ENCODE measurements at regions not wholly inside any gene's neighbourhood (a gene's known extent, or its start where the extent isn't known, plus 50 kb on each side); places are given as distances from the start of the nearest gene placed in this dataset.

GRCh38 chr11:119903389-119903788, 174.4 kb upstream of the NECTIN1 start:
- H3K27ac ChIP-seq (ENCODE audit: low read depth, low read length), result no peak overlapping the region
- intact Hi-C loops (cut with micrococcal nuclease), result no loop called here
- H3K27me3 ChIP-seq (ENCODE audit: insufficient read depth, low read length), result no peaks in the 10 kb centered on the region
- Mint-ChIP-seq H3K27ac (no peak overlapping the region), H3K27me3 (peaks cover 8 to 9% of the 10 kb centered on the region in 2 donors), H3K4me1 (no peaks in the 10 kb centered on the region), H3K36me3 (no peaks in the 10 kb centered on the region), H3K9me3 (no peaks in the 10 kb centered on the region), H3K4me3 (no peak overlapping the region)
- H3K4me1 ChIP-seq (ENCODE audit: insufficient read depth, low read length), result no peaks in the 10 kb centered on the region
- ChIA-PET CTCF (ENCODE audit: partially characterized antibody) (no interaction called here), POLR2A (ENCODE audit: partially characterized antibody) (no interaction called here)
- no peak overlapping the region for H3K4me3 ChIP-seq (ENCODE audit: low read length in 2 of 2)
- no peak for DNase-seq
- no peaks in the 10 kb centered on the region for H3K36me3 ChIP-seq (ENCODE audit: insufficient read depth, low read length)
- no peaks in the 10 kb centered on the region for H3K9me3 ChIP-seq (ENCODE audit: control insufficient read depth in 1 of 2, low read length in 2 of 2)

- no peak overlapping the region for H3K4me3 Mint-ChIP-seq
- no peaks in the 10 kb centered on the region for H3K4me1 Mint-ChIP-seq
- no peaks in the 10 kb centered on the region for H3K36me3 ChIP-seq (ENCODE audit: insufficient read depth, low read length)
- DNase-seq, result no peak
- H3K27me3 Mint-ChIP-seq, result peaks cover 8 to 9% of the 10 kb centered on the region in 2 donors
- no peaks in the 10 kb centered on the region for H3K36me3 Mint-ChIP-seq
- H3K9me3 ChIP-seq (ENCODE audit: control insufficient read depth in 1 of 2, low read length in 2 of 2), result no peaks in the 10 kb centered on the region
- no peak overlapping the region for H3K27ac ChIP-seq (ENCODE audit: low read depth, low read length)
- no peaks in the 10 kb centered on the region for H3K27me3 ChIP-seq (ENCODE audit: insufficient read depth, low read length)
- POLR2A ChIA-PET (ENCODE audit: partially characterized antibody), result no interaction called here
- H3K4me1 ChIP-seq (ENCODE audit: insufficient read depth, low read length), result no peaks in the 10 kb centered on the region
- intact Hi-C loops (cut with micrococcal nuclease), result no loop called here
- H3K27ac Mint-ChIP-seq, result no peak overlapping the region
- CTCF ChIA-PET (ENCODE audit: partially characterized antibody), result no interaction called here
- H3K4me3 ChIP-seq (ENCODE audit: low read length in 2 of 2), result no peak overlapping the region
- no peaks in the 10 kb centered on the region for H3K9me3 Mint-ChIP-seq
These were observed 173.7 kb upstream of the NECTIN1 start for GRCh38 chr11:119902656-119903231.

GRCh38 chr11:119901657-119902577, 172.9 kb upstream of the NECTIN1 start:
- intact Hi-C loops (cut with micrococcal nuclease), result no loop called here

GRCh38 chr11:119899997-119900396, 171.0 kb upstream of the NECTIN1 start:
- no peaks in the 10 kb centered on the region for H3K36me3 ChIP-seq (ENCODE audit: insufficient read depth, low read length)
- no peaks in the 10 kb centered on the region for H3K9me3 Mint-ChIP-seq
- no peaks in the 10 kb centered on the region for H3K27me3 ChIP-seq (ENCODE audit: insufficient read depth, low read length)
- intact Hi-C loops (cut with micrococcal nuclease), result no loop called here
- no peaks in the 10 kb centered on the region for H3K4me1 ChIP-seq (ENCODE audit: insufficient read depth, low read length)
- no peak overlapping the region for H3K27ac ChIP-seq (ENCODE audit: low read depth, low read length)
- POLR2A ChIA-PET (ENCODE audit: partially characterized antibody), result no interaction called here
- H3K27ac Mint-ChIP-seq, result no peak overlapping the region
- CTCF ChIA-PET (ENCODE audit: partially characterized antibody), result no interaction called here
- H3K4me3 ChIP-seq (ENCODE audit: low read length in 2 of 2), result no peak overlapping the region
- no peaks in the 10 kb centered on the region for H3K36me3 Mint-ChIP-seq
- H3K4me3 Mint-ChIP-seq, result no peak overlapping the region
- DNase-seq, result no peak
- no peaks in the 10 kb centered on the region for H3K9me3 ChIP-seq (ENCODE audit: control insufficient read depth in 1 of 2, low read length in 2 of 2)
- H3K27me3 Mint-ChIP-seq, result peaks cover 4 to 7% of the 10 kb centered on the region in 2 donors
- H3K4me1 Mint-ChIP-seq, result no peaks in the 10 kb centered on the region

More at GRCh38 chr11:119901657-119902577, 172.9 kb upstream of the NECTIN1 start:
- H3K4me3 Mint-ChIP-seq, result no peak overlapping the region
- H3K9me3 ChIP-seq (ENCODE audit: control insufficient read depth in 1 of 2, low read length in 2 of 2), result no peaks in the 10 kb centered on the region
- no peak overlapping the region for H3K27ac ChIP-seq (ENCODE audit: low read depth, low read length)
- no peaks in the 10 kb centered on the region for H3K9me3 Mint-ChIP-seq
- H3K4me3 ChIP-seq (ENCODE audit: low read length in 2 of 2), result no peak overlapping the region
- no peak for DNase-seq
- H3K27me3 Mint-ChIP-seq, result peaks cover 6 to 11% of the 10 kb centered on the region in 2 donors
- no peaks in the 10 kb centered on the region for H3K4me1 ChIP-seq (ENCODE audit: insufficient read depth, low read length)
- H3K27ac Mint-ChIP-seq, result no peak overlapping the region
- H3K36me3 Mint-ChIP-seq, result no peaks in the 10 kb centered on the region
- CTCF ChIA-PET (ENCODE audit: partially characterized antibody), result no interaction called here
- H3K4me1 Mint-ChIP-seq, result no peaks in the 10 kb centered on the region
- H3K36me3 ChIP-seq (ENCODE audit: insufficient read depth, low read length), result no peaks in the 10 kb centered on the region
- no peaks in the 10 kb centered on the region for H3K27me3 ChIP-seq (ENCODE audit: insufficient read depth, low read length)
- POLR2A ChIA-PET (ENCODE audit: partially characterized antibody), result no interaction called here

GRCh38 chr11:119897576-119897975, 168.6 kb upstream of the NECTIN1 start:
- ChIA-PET CTCF (ENCODE audit: partially characterized antibody) (no interaction called here), POLR2A (ENCODE audit: partially characterized antibody) (no interaction called here)
- no peak overlapping the region for H3K4me3 ChIP-seq (ENCODE audit: low read length in 2 of 2)
- Mint-ChIP-seq H3K36me3 (no peaks in the 10 kb centered on the region), H3K27ac (no peak overlapping the region), H3K4me1 (no peaks in the 10 kb centered on the region), H3K27me3 (peaks cover 5 to 7% of the 10 kb centered on the region in 2 donors), H3K4me3 (no peak overlapping the region), H3K9me3 (no peaks in the 10 kb centered on the region)
- H3K36me3 ChIP-seq (ENCODE audit: insufficient read depth, low read length), result no peaks in the 10 kb centered on the region
- H3K4me1 ChIP-seq (ENCODE audit: insufficient read depth, low read length), result no peaks in the 10 kb centered on the region
- no peak for DNase-seq
- H3K27ac ChIP-seq (ENCODE audit: low read depth, low read length), result no peak overlapping the region
- no peaks in the 10 kb centered on the region for H3K9me3 ChIP-seq (ENCODE audit: control insufficient read depth in 1 of 2, low read length in 2 of 2)
- intact Hi-C loops (cut with micrococcal nuclease), result no loop called here
- H3K27me3 ChIP-seq (ENCODE audit: insufficient read depth, low read length), result no peaks in the 10 kb centered on the region

GRCh38 chr11:119897046-119897440, 168.0 kb upstream of the NECTIN1 start:
- Histone ChIP-seq H3K4me1 (ENCODE audit: insufficient read depth, low read length) (no peaks in the 10 kb centered on the region), H3K36me3 (ENCODE audit: insufficient read depth, low read length) (no peaks in the 10 kb centered on the region), H3K27me3 (ENCODE audit: insufficient read depth, low read length) (no peaks in the 10 kb centered on the region), H3K27ac (ENCODE audit: low read depth, low read length) (no peak overlapping the region), H3K4me3 (ENCODE audit: low read length in 2 of 2) (no peak overlapping the region), H3K9me3 (ENCODE audit: control insufficient read depth in 1 of 2, low read length in 2 of 2) (no peaks in the 10 kb centered on the region)
- Mint-ChIP-seq H3K9me3 (no peaks in the 10 kb centered on the region), H3K36me3 (no peaks in the 10 kb centered on the region), H3K27ac (no peak overlapping the region), H3K4me1 (no peaks in the 10 kb centered on the region), H3K27me3 (peaks cover 5 to 7% of the 10 kb centered on the region in 2 donors), H3K4me3 (no peak overlapping the region)
- POLR2A ChIA-PET (ENCODE audit: partially characterized antibody), result no interaction called here
- CTCF ChIA-PET (ENCODE audit: partially characterized antibody), result no interaction called here
- DNase-seq, result no peak
- intact Hi-C loops (cut with micrococcal nuclease), result no loop called here

GRCh38 chr11:119896387-119897045, 167.5 kb upstream of the NECTIN1 start:
- no peak for DNase-seq
- no peaks in the 10 kb centered on the region for H3K4me1 ChIP-seq (ENCODE audit: insufficient read depth, low read length)
- H3K27ac Mint-ChIP-seq, result no peak overlapping the region
- no peaks in the 10 kb centered on the region for H3K27me3 ChIP-seq (ENCODE audit: insufficient read depth, low read length)
- peaks cover 5 to 7% of the 10 kb centered on the region in 2 donors for H3K27me3 Mint-ChIP-seq
- no peak overlapping the region for H3K4me3 Mint-ChIP-seq
- POLR2A ChIA-PET (ENCODE audit: partially characterized antibody), result no interaction called here
- no peaks in the 10 kb centered on the region for H3K9me3 Mint-ChIP-seq
- intact Hi-C loops (cut with micrococcal nuclease), result no loop called here
- H3K4me1 Mint-ChIP-seq, result no peaks in the 10 kb centered on the region
- H3K9me3 ChIP-seq (ENCODE audit: control insufficient read depth in 1 of 2, low read length in 2 of 2), result no peaks in the 10 kb centered on the region
- no peaks in the 10 kb centered on the region for H3K36me3 Mint-ChIP-seq
- no peaks in the 10 kb centered on the region for H3K36me3 ChIP-seq (ENCODE audit: insufficient read depth, low read length)
- CTCF ChIA-PET (ENCODE audit: partially characterized antibody), result no interaction called here
- no peak overlapping the region for H3K4me3 ChIP-seq (ENCODE audit: low read length in 2 of 2)
- H3K27ac ChIP-seq (ENCODE audit: low read depth, low read length), result no peak overlapping the region
